ENCODE measurements at regions not wholly inside any gene's neighbourhood (a gene's known extent, or its start where the extent isn't known, plus 50 kb on each side); places are given as distances from the start of the nearest gene placed in this dataset.

DNA sequence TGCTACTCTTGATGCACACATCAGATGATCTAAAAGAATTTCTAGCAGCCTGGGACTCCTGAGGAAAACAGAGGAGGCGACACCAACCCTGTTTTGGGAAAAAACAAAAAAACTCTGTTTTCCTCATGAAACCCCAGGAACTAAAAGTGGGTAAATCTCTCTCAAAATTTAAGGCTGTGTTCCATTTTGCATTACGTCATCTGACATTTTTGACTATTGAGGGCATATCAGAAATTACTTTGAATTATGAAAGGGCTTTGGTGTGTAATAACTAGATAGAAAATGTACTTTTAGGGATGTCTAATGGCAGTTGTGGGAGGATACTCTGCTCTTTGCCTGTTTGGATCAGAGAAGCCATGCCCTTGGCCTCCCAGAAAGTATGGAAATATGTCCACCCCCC lies 963.0 kb downstream of the CNTNAP5 start:
- TF ChIP-seq, protein P1, sequence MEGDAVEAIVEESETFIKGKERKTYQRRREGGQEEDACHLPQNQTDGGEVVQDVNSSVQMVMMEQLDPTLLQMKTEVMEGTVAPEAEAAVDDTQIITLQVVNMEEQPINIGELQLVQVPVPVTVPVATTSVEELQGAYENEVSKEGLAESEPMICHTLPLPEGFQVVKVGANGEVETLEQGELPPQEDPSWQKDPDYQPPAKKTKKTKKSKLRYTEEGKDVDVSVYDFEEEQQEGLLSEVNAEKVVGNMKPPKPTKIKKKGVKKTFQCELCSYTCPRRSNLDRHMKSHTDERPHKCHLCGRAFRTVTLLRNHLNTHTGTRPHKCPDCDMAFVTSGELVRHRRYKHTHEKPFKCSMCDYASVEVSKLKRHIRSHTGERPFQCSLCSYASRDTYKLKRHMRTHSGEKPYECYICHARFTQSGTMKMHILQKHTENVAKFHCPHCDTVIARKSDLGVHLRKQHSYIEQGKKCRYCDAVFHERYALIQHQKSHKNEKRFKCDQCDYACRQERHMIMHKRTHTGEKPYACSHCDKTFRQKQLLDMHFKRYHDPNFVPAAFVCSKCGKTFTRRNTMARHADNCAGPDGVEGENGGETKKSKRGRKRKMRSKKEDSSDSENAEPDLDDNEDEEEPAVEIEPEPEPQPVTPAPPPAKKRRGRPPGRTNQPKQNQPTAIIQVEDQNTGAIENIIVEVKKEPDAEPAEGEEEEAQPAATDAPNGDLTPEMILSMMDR (IDR thresholded peaks at IDR 0.05), result no peak
- no peak for TF ChIP-seq POLR2AphosphoS5 (IDR thresholded peaks at IDR 0.05; ENCODE audit: insufficient read depth in 1 of 2, low read depth in 1 of 2)
